HepG2 (cell line): ENCODE measurements at regions not wholly inside any gene's neighbourhood (a gene's known extent, or its start where the extent isn't known, plus 50 kb on each side); places are given as distances from the start of the nearest gene placed in this dataset.

Experiments used
- ATAC-seq: fragments of 200-7000 bp; cut with Tn5 transposase; 3 replicates; pipeline ENCODE4 v1.9.1; 2020; ENCODE audit warnings: mild to moderate bottlenecking, moderate library complexity
- BruUV-seq: library from RNA; stranded (reverse); fragments of 400-500 nt; replicated peaks from 2 replicates; lab custom pipeline; 2021; lab: Mats Ljungman, UMichigan
- CTCF ChIA-PET: fragments of 300-600 bp; formaldehyde crosslinking; extraction: SDS; loops from one replicate; lab custom pipeline; 2021; ENCODE audit warnings: low total read pairs, inconsistent platforms, low intra/inter-chr PET ratio; lab: Yijun Ruan, JAX
- POLR2A ChIA-PET: fragments of 350-600 bp; sonication (Branson Sonifier 250); formaldehyde crosslinking; loops from one replicate; lab custom pipeline; 2020; ENCODE audit warnings: antibody characterized with exemption, inconsistent platforms; lab: Yijun Ruan, JAX
- DNase-seq: peaks from one replicate; pipeline ENCODE4 v3.0.0-alpha.2; 2015; ENCODE audit warnings: low spot score
- FAIRE-seq: peaks from 3 replicates; lab custom pipeline; 2011; peaks lifted over from hg19 to GRCh38; lab: Jason Lieb, UNC
- H2AFZ ChIP-seq: one replicate; pipeline ENCODE4 v1.6.1; 2011; ENCODE audit warnings: low read length, inconsistent platforms
- H3K27ac ChIP-seq: fragments of 300-600 bp; 3 replicates; pipeline ENCODE4 v1.8.0; 2011; ENCODE audit warnings: mixed run types, mild to moderate bottlenecking, mixed read lengths, low read length, inconsistent platforms; ENCODE audit not compliant: insufficient read depth; ENCODE audit errors: extremely low read length
- H3K27me3 ChIP-seq, 2 experiments: fragments of 200-600 bp in 1 of 2; 2 replicates in 1 of 2; 3 replicates in 1 of 2; pipeline versions ENCODE4 v1.6.0 to v1.8.0; 2011; ENCODE audit warnings: low read length in 2 of 2, mild to moderate bottlenecking in 2 of 2, moderate library complexity in 2 of 2, inconsistent platforms in 1 of 2; ENCODE audit not compliant: insufficient read depth in 2 of 2, control insufficient read depth in 1 of 2
- H3K36me3 ChIP-seq, 2 experiments: fragments of 200-600 bp in 1 of 2; replicated peaks in 1 of 2; 2 replicates in 1 of 2; 3 replicates in 1 of 2; pipeline versions ENCODE4 v1.5.1 to v1.8.0; 2011; ENCODE audit warnings: low read length in 2 of 2, inconsistent platforms in 1 of 2; ENCODE audit not compliant: insufficient read depth in 2 of 2, control insufficient read depth in 1 of 2
- H3K4me1 ChIP-seq: 2 replicates; pipeline ENCODE4 v1.5.1; 2012; ENCODE audit warnings: low read length, inconsistent platforms; ENCODE audit not compliant: insufficient read depth
- H3K4me2 ChIP-seq: 2 replicates; pipeline ENCODE4 v1.6.0; 2011; ENCODE audit warnings: low read depth, low read length, inconsistent platforms
- H3K4me3 ChIP-seq, 3 experiments: fragments of 200-600 bp in 1 of 3; sonication (generic), shearing (Covaris generic) in 1 of 3; replicated peaks in 1 of 3; 2 replicates each; pipeline ENCODE4 v1.5.1; 2011 to 2016; ENCODE audit warnings: low read length in 3 of 3, inconsistent platforms in 2 of 3, low read depth in 2 of 3, mild to moderate bottlenecking in 2 of 3, control low read depth in 1 of 3, mixed read lengths in 1 of 3; ENCODE audit not compliant: insufficient read depth in 1 of 3
- H3K79me2 ChIP-seq: one replicate; pipeline ENCODE4 v1.6.1; 2011; ENCODE audit warnings: low read length, inconsistent platforms; ENCODE audit not compliant: insufficient read depth
- H3K9ac ChIP-seq: 2 replicates; pipeline ENCODE4 v1.6.0; 2011; ENCODE audit warnings: mild to moderate bottlenecking, low read depth, low read length, inconsistent platforms; ENCODE audit not compliant: insufficient read depth
- H3K9me3 ChIP-seq: 2 replicates; pipeline ENCODE4 v1.5.1; 2012; ENCODE audit warnings: mild to moderate bottlenecking, low read length
- H4K20me1 ChIP-seq: 2 replicates; pipeline ENCODE4 v1.6.0; 2011; ENCODE audit warnings: inconsistent platforms, mild to moderate bottlenecking, low read length, moderate library complexity; ENCODE audit not compliant: insufficient read depth
- ARID2 ChIP-seq: sonication (generic); formaldehyde crosslinking; IDR thresholded peaks from 2 replicates; pipeline ENCODE4 v1.8.1; 2022; ENCODE audit warnings: mild to moderate bottlenecking, missing genetic modification reagents, borderline replicate concordance
- GTF3A ChIP-seq: sonication (generic); formaldehyde crosslinking; conservative IDR thresholded peaks from 2 replicates; pipeline ENCODE4 v1.4.0; 2020; ENCODE audit warnings: mild to moderate bottlenecking, missing genetic modification reagents
- HNF4G ChIP-seq, 2 experiments: sonication (generic) in 1 of 2; formaldehyde crosslinking in 1 of 2; IDR thresholded peaks; 2 replicates each; pipeline versions ENCODE4 v1.4.0 to v1.6.1; 2011 to 2020; ENCODE audit warnings: borderline replicate concordance in 2 of 2, low read depth in 2 of 2, mild to moderate bottlenecking in 2 of 2, low read length in 1 of 2, missing genetic modification reagents in 1 of 2, moderate library complexity in 1 of 2
- KLF12 ChIP-seq: sonication (generic); formaldehyde crosslinking; IDR thresholded peaks from 2 replicates; pipeline ENCODE4 v1.4.0; 2020; ENCODE audit warnings: missing genetic modification reagents, borderline replicate concordance
- MYC ChIP-seq: sonication (generic); formaldehyde crosslinking; IDR thresholded peaks from 2 replicates; pipeline ENCODE4 v1.9.0; 2021; ENCODE audit warnings: missing genetic modification reagents, borderline replicate concordance
- POLR2G ChIP-seq: fragments of 200-400 bp; formaldehyde crosslinking; IDR thresholded peaks from 2 replicates; pipeline ENCODE4 v1.6.1; 2018; ENCODE audit warnings: mild to moderate bottlenecking, low read depth, low read length, moderate library complexity
- RAD21 ChIP-seq: fragments of 450-650 bp; formaldehyde crosslinking; IDR thresholded peaks from 2 replicates; pipeline ENCODE4 v1.5.0; 2020; ENCODE audit warnings: mild to moderate bottlenecking
- SNAI1 ChIP-seq: sonication (generic); formaldehyde crosslinking; IDR thresholded peaks from 2 replicates; pipeline ENCODE4 v1.5.0; 2020; ENCODE audit warnings: mild to moderate bottlenecking, missing genetic modification reagents, borderline replicate concordance
- TCF7L2 ChIP-seq: IDR thresholded peaks from 2 replicates; pipeline ENCODE4 v1.6.1; 2011; ENCODE audit warnings: mild to moderate bottlenecking, low read depth, low read length, moderate library complexity
- TP53 ChIP-seq: sonication (generic); formaldehyde crosslinking; conservative IDR thresholded peaks from 2 replicates; pipeline ENCODE4 v1.4.0; 2020; ENCODE audit warnings: missing genetic modification reagents
- ZNF264 ChIP-seq: sonication (generic); formaldehyde crosslinking; IDR thresholded peaks from 2 replicates; pipeline ENCODE4 v1.4.0; 2020; ENCODE audit warnings: missing genetic modification reagents
- ZNF724P ChIP-seq: sonication (generic); formaldehyde crosslinking; IDR thresholded peaks from 2 replicates; pipeline ENCODE4 v1.8.0; 2022; ENCODE audit warnings: missing genetic modification reagents, borderline replicate concordance
- ZNF75D ChIP-seq: sonication (generic); formaldehyde crosslinking; IDR thresholded peaks from 2 replicates; pipeline ENCODE4 v1.8.1; 2023; ENCODE audit warnings: missing genetic modification reagents, mild to moderate bottlenecking, borderline replicate concordance
- ZNF766 ChIP-seq: sonication (generic); formaldehyde crosslinking; IDR thresholded peaks from 2 replicates; pipeline ENCODE4 v1.5.0; 2020; ENCODE audit warnings: missing genetic modification reagents, borderline replicate concordance
- WGBS: methylation state at CpG from one replicate; pipeline ENCODE4 v1.1.6; 2017; ENCODE audit warnings: low lambda C conversion rate; 5-methylcytosine and 5-hydroxymethylcytosine counted together
- in situ Hi-C: cut with HindIII; loops from 2 replicates; pipeline ENCODE4 v1.10.0; 2017; ENCODE audit warnings: low pct_unique_long_range_greater_than_20kb; ENCODE audit not compliant: extremely low pct_ligation_motif_present
- intact Hi-C: fragments of 100-400 bp; cut with micrococcal nuclease; formaldehyde crosslinking; loops from one replicate; pipeline ENCODE4 v1.10.0; 2022; ENCODE audit not compliant: unreplicated experiment
- TF ChIP-seq, protein P1 (sequence below): sonication (generic); formaldehyde crosslinking; IDR thresholded peaks from 2 replicates; pipeline ENCODE4 v1.8.1; 2023; ENCODE audit warnings: mild to moderate bottlenecking, missing genetic modification reagents

DNA sequence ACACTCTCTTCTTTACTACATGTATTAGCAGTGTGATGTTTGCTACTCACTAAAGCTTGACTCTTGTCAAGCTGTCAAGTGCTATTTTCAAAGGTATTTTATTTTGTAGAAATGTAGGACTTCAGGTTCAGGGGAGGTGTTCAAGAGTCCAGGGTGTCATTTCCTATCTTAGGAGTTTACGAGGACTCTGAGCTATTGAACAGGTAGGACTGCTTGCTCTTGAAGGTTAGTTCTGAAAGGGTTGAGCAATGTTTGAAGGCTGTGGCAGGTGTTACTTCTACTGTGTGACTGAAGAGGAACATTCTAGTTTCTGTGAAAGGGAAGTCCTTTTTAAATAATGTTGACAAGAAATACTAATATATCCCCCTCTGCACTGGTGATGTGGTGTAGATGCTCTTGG is 1151.2 kb downstream of the PDHA2 start:
- CTCF ChIA-PET: no interaction called here
- Histone ChIP-seq H3K9me3 (peaks cover 5% of the 10 kb centered on the region), H3K4me2 (no peak overlapping the region), H3K79me2 (no peaks in the 10 kb centered on the region), H3K27me3 (no peaks in the 10 kb centered on the region), H3K4me1 (no peaks in the 10 kb centered on the region), H2AFZ (no peak overlapping the region), H3K27ac (no peak overlapping the region), H3K9ac (no peak overlapping the region), H3K4me3 (no peak overlapping the region), H4K20me1 (no peaks in the 10 kb centered on the region), H3K36me3 (no peaks in the 10 kb centered on the region)
- POLR2A ChIA-PET: no interaction called here
- WGBS: 0% methylated on average over 1 of the region's 1 CpG
- no peak for FAIRE-seq
- ATAC-seq: no peak
- intact Hi-C loops: no loop called here
- no peak for DNase-seq
- TF ChIP-seq TP53 (CRISPR knock-in tag) (no peak), HNF4G (IDR thresholded peaks at IDR 0.05; ENCODE audit: borderline replicate concordance, low read depth, low read length) (no peak), HNF4G (CRISPR knock-in tag; IDR thresholded peaks at IDR 0.05; ENCODE audit: borderline replicate concordance, low read depth) (no peak), ZNF766 (CRISPR knock-in tag) (no peak), ZNF724P (CRISPR knock-in tag) (no peak), ZNF75D (CRISPR knock-in tag) (no peak), RAD21 (CRISPR knock-in tag) (no peak), ZNF264 (CRISPR knock-in tag) (no peak), KLF12 (CRISPR knock-in tag) (no peak)
- no TSS peak for BruUV-seq
- in situ Hi-C loops: no loop called here

DNA sequence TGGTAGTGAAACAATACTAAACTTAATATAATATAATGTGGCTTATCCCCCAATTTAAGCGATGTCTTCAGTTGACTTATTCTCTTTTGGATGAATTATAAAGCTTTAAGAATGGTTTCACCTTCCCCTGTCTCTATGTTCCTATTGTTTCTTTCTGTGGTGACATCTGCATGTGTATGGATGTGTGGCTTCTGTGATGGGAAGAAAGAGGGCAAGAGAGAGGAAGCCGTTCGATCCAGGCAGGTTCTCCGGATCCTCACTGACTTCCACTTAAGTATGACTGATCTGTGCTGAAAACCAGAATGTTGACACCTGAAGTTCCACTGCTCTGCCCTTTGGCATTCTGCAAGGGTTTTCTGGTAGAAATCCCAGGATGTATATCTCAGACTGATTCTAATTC is 1150.8 kb downstream of the STPG2 start:
- Histone ChIP-seq H3K27ac (no peak overlapping the region), H3K36me3 (no peaks in the 10 kb centered on the region), H3K79me2 (no peaks in the 10 kb centered on the region), H3K9me3 (peaks cover 5% of the 10 kb centered on the region; the same call in 1 of the 2 replicates), H3K4me3 (no peak overlapping the region), H2AFZ (no peak overlapping the region), H4K20me1 (no peaks in the 10 kb centered on the region), H3K9ac (no peak overlapping the region), H3K4me1 (no peaks in the 10 kb centered on the region), H3K4me2 (no peak overlapping the region), H3K27me3 (no peaks in the 10 kb centered on the region)
- FAIRE-seq (no peak), DNase-seq (no peak), ATAC-seq (no peak)
- ChIA-PET POLR2A (no interaction called here), CTCF (no interaction called here)
- 11% methylated on average over 4 of the region's 4 CpGs for WGBS
- in situ Hi-C loops (no loop called here), intact Hi-C loops (no loop called here)
- BruUV-seq: no TSS peak
- TF ChIP-seq POLR2G (no peak), TCF7L2 (no peak), GTF3A (no peak), SNAI1 (CRISPR knock-in tag) (no peak), ARID2 (no peak), MYC (CRISPR knock-in tag) (no peak)
- TF ChIP-seq, protein P1, sequence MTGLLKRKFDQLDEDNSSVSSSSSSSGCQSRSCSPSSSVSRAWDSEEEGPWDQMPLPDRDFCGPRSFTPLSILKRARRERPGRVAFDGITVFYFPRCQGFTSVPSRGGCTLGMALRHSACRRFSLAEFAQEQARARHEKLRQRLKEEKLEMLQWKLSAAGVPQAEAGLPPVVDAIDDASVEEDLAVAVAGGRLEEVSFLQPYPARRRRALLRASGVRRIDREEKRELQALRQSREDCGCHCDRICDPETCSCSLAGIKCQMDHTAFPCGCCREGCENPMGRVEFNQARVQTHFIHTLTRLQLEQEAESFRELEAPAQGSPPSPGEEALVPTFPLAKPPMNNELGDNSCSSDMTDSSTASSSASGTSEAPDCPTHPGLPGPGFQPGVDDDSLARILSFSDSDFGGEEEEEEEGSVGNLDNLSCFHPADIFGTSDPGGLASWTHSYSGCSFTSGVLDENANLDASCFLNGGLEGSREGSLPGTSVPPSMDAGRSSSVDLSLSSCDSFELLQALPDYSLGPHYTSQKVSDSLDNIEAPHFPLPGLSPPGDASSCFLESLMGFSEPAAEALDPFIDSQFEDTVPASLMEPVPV (CRISPR knock-in tag): no peak
